Smooth muscle cell (in vitro differentiated cells): ENCODE measurements at regions not wholly inside any gene's neighbourhood (a gene's known extent, or its start where the extent isn't known, plus 50 kb on each side); places are given as distances from the start of the nearest gene placed in this dataset.

Experiments used
- DNase-seq: peaks from one replicate; lab custom pipeline; 2025; ENCODE audit not compliant: unreplicated experiment; lab: John Stamatoyannopoulos, UW
- H2AFZ ChIP-seq: fragments of 200-600 bp; sonication (generic); 2 replicates; pipeline ENCODE4 v1.6.0; 2016; ENCODE audit warnings: antibody characterized with exemption, low read depth, mild to moderate bottlenecking
- H3F3A ChIP-seq: fragments of 200-600 bp; sonication (generic); 2 replicates; pipeline ENCODE4 v1.6.0; 2017; ENCODE audit warnings: antibody characterized with exemption, low read depth
- H3K27ac ChIP-seq: fragments of 200-600 bp; sonication (generic); 2 replicates; pipeline ENCODE4 v1.5.1; 2016; ENCODE audit warnings: low read depth, mild to moderate bottlenecking
- H3K27me3 ChIP-seq: fragments of 200-600 bp; sonication (generic); 2 replicates; pipeline ENCODE4 v1.6.1; 2016; ENCODE audit warnings: low read depth, mild to moderate bottlenecking
- H3K36me3 ChIP-seq: fragments of 200-600 bp; sonication (generic); 2 replicates; pipeline ENCODE4 v1.5.1; 2016; ENCODE audit warnings: low read depth
- H3K4me1 ChIP-seq: fragments of 200-600 bp; sonication (generic); 2 replicates; pipeline ENCODE4 v1.5.1; 2016; ENCODE audit warnings: low read depth
- H3K4me2 ChIP-seq: fragments of 200-600 bp; sonication (generic); 2 replicates; pipeline ENCODE4 v1.6.0; 2016; ENCODE audit warnings: mild to moderate bottlenecking
- H3K4me3 ChIP-seq: fragments of 200-600 bp; sonication (generic); 2 replicates; pipeline ENCODE4 v1.5.1; 2016; ENCODE audit warnings: mild to moderate bottlenecking
- H3K79me2 ChIP-seq: fragments of 200-600 bp; sonication (generic); 2 replicates; pipeline ENCODE4 v1.6.0; 2016; ENCODE audit warnings: low read depth, mild to moderate bottlenecking
- H3K9ac ChIP-seq: fragments of 200-600 bp; sonication (generic); 2 replicates; pipeline ENCODE4 v1.6.0; 2016; ENCODE audit warnings: low read depth
- H3K9me3 ChIP-seq: fragments of 200-600 bp; sonication (generic); replicated peaks from 2 replicates; pipeline ENCODE4 v1.5.1; 2016; ENCODE audit warnings: low read depth
- H4K20me1 ChIP-seq: fragments of 200-600 bp; sonication (generic); 2 replicates; pipeline ENCODE4 v1.6.0; 2016; ENCODE audit warnings: low read depth
- WGBS: methylation state at CpG from one replicate; pipeline ENCODE4 v1.1.7; 2016; ENCODE audit warnings: low lambda C conversion rate; 5-methylcytosine and 5-hydroxymethylcytosine counted together
- TF ChIP-seq, protein P1 (sequence below): fragments of 200-600 bp; sonication (generic); IDR thresholded peaks from 2 replicates; pipeline ENCODE4 v1.5.1; 2017; ENCODE audit warnings: borderline replicate concordance, mild to moderate bottlenecking, antibody characterized with exemption; ENCODE audit not compliant: insufficient read depth, poor library complexity, severe bottlenecking

- no peaks in the 10 kb centered on the region for H3K36me3 ChIP-seq
- TF ChIP-seq, protein P1, sequence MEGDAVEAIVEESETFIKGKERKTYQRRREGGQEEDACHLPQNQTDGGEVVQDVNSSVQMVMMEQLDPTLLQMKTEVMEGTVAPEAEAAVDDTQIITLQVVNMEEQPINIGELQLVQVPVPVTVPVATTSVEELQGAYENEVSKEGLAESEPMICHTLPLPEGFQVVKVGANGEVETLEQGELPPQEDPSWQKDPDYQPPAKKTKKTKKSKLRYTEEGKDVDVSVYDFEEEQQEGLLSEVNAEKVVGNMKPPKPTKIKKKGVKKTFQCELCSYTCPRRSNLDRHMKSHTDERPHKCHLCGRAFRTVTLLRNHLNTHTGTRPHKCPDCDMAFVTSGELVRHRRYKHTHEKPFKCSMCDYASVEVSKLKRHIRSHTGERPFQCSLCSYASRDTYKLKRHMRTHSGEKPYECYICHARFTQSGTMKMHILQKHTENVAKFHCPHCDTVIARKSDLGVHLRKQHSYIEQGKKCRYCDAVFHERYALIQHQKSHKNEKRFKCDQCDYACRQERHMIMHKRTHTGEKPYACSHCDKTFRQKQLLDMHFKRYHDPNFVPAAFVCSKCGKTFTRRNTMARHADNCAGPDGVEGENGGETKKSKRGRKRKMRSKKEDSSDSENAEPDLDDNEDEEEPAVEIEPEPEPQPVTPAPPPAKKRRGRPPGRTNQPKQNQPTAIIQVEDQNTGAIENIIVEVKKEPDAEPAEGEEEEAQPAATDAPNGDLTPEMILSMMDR, result no peak
- H3K27ac ChIP-seq, result no peak overlapping the region
- no peak overlapping the region for H3K9ac ChIP-seq
- no peaks in the 10 kb centered on the region for H3F3A ChIP-seq
- H3K9me3 ChIP-seq, result no peaks in the 10 kb centered on the region
- WGBS, result 81% methylated on average over 10 of the region's 10 CpGs
- no peaks in the 10 kb centered on the region for H3K79me2 ChIP-seq
- H3K4me1 ChIP-seq, result no peaks in the 10 kb centered on the region
- H3K4me3 ChIP-seq, result no peak overlapping the region
- H2AFZ ChIP-seq, result no peak overlapping the region
- no peak for DNase-seq
- H4K20me1 ChIP-seq, result no peaks in the 10 kb centered on the region
- H3K4me2 ChIP-seq, result no peak overlapping the region
- H3K27me3 ChIP-seq, result no peaks in the 10 kb centered on the region
These were observed 369.0 kb upstream of the IRX4 start for GRCh38 chr5:2251751-2252150.

DNA sequence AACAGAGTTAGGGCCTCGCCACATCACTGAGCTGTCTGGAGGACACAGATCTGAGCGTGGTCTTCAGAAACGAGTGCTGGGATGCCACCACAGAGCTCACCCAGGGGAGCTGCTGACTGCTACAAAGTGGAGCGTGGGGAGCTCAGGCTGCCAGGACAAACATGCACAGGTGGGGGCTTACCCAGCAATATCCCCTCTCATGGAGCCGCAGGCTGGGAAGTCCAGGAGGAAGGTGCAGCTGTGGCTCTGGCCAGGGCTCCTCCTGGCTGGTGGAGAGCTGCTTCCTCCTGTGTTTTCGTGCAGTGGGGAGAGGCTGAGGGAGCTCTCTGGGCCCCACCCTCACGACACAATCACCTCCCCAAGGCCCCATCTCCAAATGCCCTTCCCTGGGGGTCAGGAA, 368.6 kb upstream of the IRX4 start:
- Histone ChIP-seq H3K4me3 (no peak overlapping the region), H3K9ac (no peak overlapping the region), H3K79me2 (no peaks in the 10 kb centered on the region), H3K27ac (no peak overlapping the region), H3K27me3 (no peaks in the 10 kb centered on the region), H3K9me3 (no peaks in the 10 kb centered on the region), H3K36me3 (no peaks in the 10 kb centered on the region), H3F3A (no peaks in the 10 kb centered on the region), H3K4me1 (no peaks in the 10 kb centered on the region), H3K4me2 (no peak overlapping the region), H2AFZ (no peak overlapping the region), H4K20me1 (no peaks in the 10 kb centered on the region)
- TF ChIP-seq, protein P1, result no peak
- 82% methylated on average over 7 of the region's 7 CpGs for WGBS
- DNase-seq, result no peak

- TF ChIP-seq, protein P1, result no peak
- no peaks in the 10 kb centered on the region for H3K36me3 ChIP-seq
- no peak overlapping the region for H2AFZ ChIP-seq
- no peak overlapping the region for H3K9ac ChIP-seq
- no peak for DNase-seq
- no peaks in the 10 kb centered on the region for H3K9me3 ChIP-seq
- H4K20me1 ChIP-seq, result no peaks in the 10 kb centered on the region
- H3K27ac ChIP-seq, result no peak overlapping the region
- H3K4me2 ChIP-seq, result no peak overlapping the region
- no peaks in the 10 kb centered on the region for H3K4me1 ChIP-seq
- no peaks in the 10 kb centered on the region for H3K27me3 ChIP-seq
- 96% methylated on average over 12 of the region's 12 CpGs for WGBS
- H3F3A ChIP-seq, result no peaks in the 10 kb centered on the region
- no peaks in the 10 kb centered on the region for H3K79me2 ChIP-seq
- no peak overlapping the region for H3K4me3 ChIP-seq
These were observed 367.7 kb upstream of the IRX4 start for GRCh38 chr5:2250365-2250950.

DNA sequence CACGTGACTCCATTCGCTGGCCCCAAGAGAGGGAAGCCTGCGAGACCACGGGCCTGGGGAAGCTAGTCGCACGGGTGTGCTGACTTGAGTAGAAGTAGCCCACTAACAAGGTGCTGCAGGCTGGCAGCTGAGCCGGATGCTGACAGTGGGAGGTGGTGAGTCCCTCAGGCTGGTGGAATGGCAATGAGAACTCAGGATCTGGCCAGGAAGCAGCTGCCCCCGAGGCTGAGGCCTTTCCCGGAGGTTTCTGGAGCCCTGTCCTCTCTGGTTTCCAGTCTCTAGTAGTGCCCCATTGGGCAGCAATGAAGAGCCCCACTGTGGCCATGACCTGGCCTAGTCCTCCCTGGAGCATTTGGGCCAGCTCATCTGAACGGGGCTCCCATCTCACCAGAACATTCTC, 366.7 kb upstream of the IRX4 start:
- TF ChIP-seq, protein P1, result no peak
- Histone ChIP-seq H3K27me3 (no peaks in the 10 kb centered on the region), H3K36me3 (no peaks in the 10 kb centered on the region), H3K9ac (no peak overlapping the region), H2AFZ (no peak overlapping the region), H3K27ac (no peak overlapping the region), H3K9me3 (no peaks in the 10 kb centered on the region), H3K79me2 (no peaks in the 10 kb centered on the region), H3K4me1 (no peaks in the 10 kb centered on the region), H3F3A (no peaks in the 10 kb centered on the region), H3K4me3 (no peak overlapping the region), H4K20me1 (no peaks in the 10 kb centered on the region), H3K4me2 (no peak overlapping the region)
- DNase-seq, result no peak
- WGBS, result 93% methylated on average over 10 of the region's 10 CpGs
